Breast epithelium (tissue), 4 donors: ENCODE measurements at regions not wholly inside any gene's neighbourhood (a gene's known extent, or its start where the extent isn't known, plus 50 kb on each side); places are given as distances from the start of the nearest gene placed in this dataset.
"Not testable (repeated sequence)": the region's sequence is repeated elsewhere in the genome, so short reads cannot be mapped to it uniquely, and the experiment has no call there.

Experiments
- DNase-seq, 2 donors: peaks; one replicate each; pipeline ENCODE4 v3.0.0-alpha.2; 2019; ENCODE audit warnings: low spot score in 2 of 2
- H3K27ac ChIP-seq, 2 donors: fragments of 200-600 bp; sonication (generic) in 1 of 2; one replicate each; pipeline ENCODE4 v1.5.1; 2016 to 2019; ENCODE audit warnings: mild to moderate bottlenecking in 1 of 2
- H3K27me3 ChIP-seq, 2 donors: fragments of 200-600 bp; sonication (generic) in 1 of 2; one replicate each; pipeline versions ENCODE4 v1.5.1 to v1.6.0; 2017 to 2019; ENCODE audit warnings: control low read depth in 1 of 2, mild to moderate bottlenecking in 1 of 2
- H3K36me3 ChIP-seq: fragments of 200-600 bp; one replicate; pipeline ENCODE4 v1.5.1; 2019
- H3K4me1 ChIP-seq, 2 donors: fragments of 200-600 bp; sonication (generic); one replicate each; pipeline ENCODE4 v1.5.1; 2016 to 2019; ENCODE audit warnings: control low read depth in 1 of 2
- H3K4me3 ChIP-seq, 3 donors: fragments of 200-600 bp; sonication (generic); 1 replicate in 2 of 3; 2 replicates in 1 of 3; pipeline ENCODE4 v1.5.1; 2016 to 2019; ENCODE audit warnings: mild to moderate bottlenecking in 3 of 3, moderate library complexity in 2 of 3
- H3K9me3 ChIP-seq, 2 donors: fragments of 200-600 bp; sonication (generic) in 1 of 2; one replicate each; pipeline ENCODE4 v1.5.1; 2016 to 2019; ENCODE audit warnings: control low read depth in 1 of 2
- intact Hi-C: fragments of 100-400 bp; cut with DNase I; formaldehyde crosslinking; loops from one replicate; pipeline ENCODE4 v1.15.1; 2023; ENCODE audit warnings: low total_unique reads

DNA sequence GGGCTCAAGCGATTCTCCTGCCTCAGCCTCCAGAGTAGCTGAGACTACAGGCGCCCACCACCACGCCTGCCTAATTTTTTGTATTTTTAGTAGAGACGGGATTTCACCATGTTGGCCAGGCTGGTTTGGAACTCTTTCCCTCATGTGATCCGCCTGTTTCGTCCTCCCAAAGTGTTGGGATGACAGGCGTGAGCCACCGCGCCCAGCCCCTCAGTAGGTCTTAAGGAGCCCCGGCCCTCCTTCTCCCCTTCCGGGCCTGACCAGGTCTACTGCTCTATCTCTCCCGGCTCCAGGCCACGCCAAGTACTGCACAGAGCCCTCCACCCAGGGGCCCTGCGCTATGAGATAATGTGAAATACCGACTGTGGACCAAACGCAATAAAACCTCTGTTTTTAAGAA is 785.5 kb downstream of the FOXD4L5 start:
- H3K4me3 ChIP-seq, H3K9me3 ChIP-seq, H3K36me3 ChIP-seq, H3K27ac ChIP-seq, H3K27me3 ChIP-seq, H3K4me1 ChIP-seq, intact Hi-C loops: not testable (repeated sequence)
- DNase-seq, result peak in 1 of 2 donors; percentile 49

DNA sequence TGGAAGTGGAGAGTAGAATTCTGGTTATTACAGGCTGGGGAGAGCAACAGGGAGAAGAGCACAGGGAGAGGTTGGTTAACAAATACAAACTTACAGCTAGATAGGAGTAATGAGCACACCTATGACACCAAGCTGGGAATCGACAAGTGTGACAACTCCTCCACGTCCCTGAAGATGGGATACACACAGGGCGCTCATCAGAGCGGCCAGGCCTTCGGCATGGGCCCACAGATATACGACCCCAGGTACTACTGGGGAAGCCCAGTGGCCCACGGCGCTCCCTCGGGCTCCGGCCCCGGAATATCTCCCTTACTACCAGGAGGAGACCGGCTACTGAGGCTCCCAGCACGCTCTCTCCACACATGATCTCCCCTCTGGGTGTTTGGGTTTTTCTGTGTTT is 786.6 kb downstream of the FOXD4L5 start:
- DNase-seq, intact Hi-C loops, H3K27me3 ChIP-seq, H3K36me3 ChIP-seq, H3K9me3 ChIP-seq, H3K4me1 ChIP-seq, H3K4me3 ChIP-seq, H3K27ac ChIP-seq: not testable (repeated sequence)

DNA sequence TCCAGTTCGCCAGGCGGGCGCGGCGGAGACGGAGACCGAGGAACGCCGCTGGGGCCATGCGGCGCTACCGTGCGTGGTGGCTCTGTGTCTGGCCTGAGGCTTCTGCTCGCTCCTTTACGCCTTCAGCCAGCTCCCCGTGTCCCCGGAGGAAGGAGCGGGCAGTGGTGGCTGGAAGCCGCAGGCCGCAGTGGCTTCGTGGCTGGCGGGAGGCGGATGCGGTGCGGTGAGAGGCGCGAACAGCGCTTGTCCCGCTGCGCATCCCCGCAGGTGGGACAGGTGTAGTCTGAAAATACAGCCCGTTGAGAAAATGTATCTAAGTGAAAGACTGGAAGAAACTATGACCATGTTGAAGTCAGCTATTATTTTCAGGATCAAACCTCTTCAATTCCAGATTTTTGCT is 796.5 kb downstream of the FOXD4L5 start:
- H3K4me3 ChIP-seq, H3K36me3 ChIP-seq, H3K27me3 ChIP-seq, H3K9me3 ChIP-seq, DNase-seq, intact Hi-C loops, H3K4me1 ChIP-seq, H3K27ac ChIP-seq: not testable (repeated sequence)

DNA sequence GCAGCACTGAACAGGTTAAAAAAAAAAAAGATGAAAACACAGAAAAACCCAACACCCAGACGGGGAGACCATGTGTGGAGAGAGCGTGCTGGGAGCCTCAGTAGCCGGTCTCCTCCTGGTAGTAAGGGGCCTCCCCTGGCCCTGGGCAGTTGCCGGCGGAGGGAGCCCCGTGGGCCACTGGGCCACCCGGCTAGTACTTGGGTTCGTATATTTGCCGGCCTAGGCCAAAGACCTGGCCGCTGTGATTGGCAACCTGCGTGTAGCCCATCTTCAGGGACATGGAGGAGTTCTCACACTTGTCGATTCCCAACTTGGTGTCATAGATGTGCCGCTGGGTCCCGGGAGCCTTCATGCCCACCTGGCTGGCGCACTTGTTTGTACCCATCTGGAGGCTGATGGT is 798.9 kb downstream of the FOXD4L5 start:
- H3K4me1 ChIP-seq, H3K27ac ChIP-seq, H3K4me3 ChIP-seq, intact Hi-C loops, H3K27me3 ChIP-seq, H3K9me3 ChIP-seq, H3K36me3 ChIP-seq, DNase-seq: not testable (repeated sequence)

DNA sequence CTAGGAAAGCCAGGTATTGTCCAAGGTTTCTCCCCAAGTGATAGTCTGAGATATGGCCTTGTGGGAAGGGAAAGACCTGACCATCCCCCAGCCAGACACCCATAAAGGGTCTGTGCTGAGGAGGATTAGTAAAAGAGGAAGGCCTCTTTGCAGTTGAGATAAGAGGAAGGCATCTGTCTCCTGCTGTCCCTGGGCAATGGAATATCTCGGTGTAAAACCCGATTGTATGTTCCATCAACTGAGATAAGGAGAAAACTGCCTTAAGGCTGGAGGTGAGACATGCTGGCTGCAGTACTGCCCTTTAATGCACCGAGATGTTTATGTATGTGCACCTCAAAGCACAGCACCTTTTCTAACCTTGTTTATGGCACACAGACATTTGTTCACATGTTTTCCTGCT is 805.9 kb downstream of the FOXD4L5 start:
- DNase-seq, H3K27me3 ChIP-seq, intact Hi-C loops, H3K4me3 ChIP-seq, H3K4me1 ChIP-seq, H3K36me3 ChIP-seq, H3K9me3 ChIP-seq, H3K27ac ChIP-seq: not testable (repeated sequence)

DNA sequence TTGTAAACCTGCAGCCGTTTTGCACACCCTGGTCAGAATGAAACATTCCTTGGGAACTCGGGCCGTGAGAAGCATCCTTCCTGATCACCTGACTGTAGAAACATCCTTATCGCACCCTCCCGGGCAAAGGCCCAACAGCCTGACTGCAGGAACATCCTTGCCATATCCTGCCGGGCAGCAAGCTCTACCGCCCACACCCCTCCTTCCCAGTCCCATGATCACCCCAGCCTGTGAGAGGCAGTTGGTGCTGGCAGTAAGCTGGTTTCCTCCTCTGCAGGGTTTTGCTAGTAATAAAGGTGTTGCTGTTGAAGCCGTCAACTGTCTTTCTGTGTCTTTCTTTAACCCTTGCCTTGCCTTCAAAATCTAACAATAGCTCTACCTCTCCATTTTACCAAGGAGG is 816.1 kb downstream of the FOXD4L5 start:
- H3K27me3 ChIP-seq, DNase-seq, H3K27ac ChIP-seq, H3K4me1 ChIP-seq, H3K36me3 ChIP-seq, H3K9me3 ChIP-seq, H3K4me3 ChIP-seq, intact Hi-C loops: not testable (repeated sequence)

DNA sequence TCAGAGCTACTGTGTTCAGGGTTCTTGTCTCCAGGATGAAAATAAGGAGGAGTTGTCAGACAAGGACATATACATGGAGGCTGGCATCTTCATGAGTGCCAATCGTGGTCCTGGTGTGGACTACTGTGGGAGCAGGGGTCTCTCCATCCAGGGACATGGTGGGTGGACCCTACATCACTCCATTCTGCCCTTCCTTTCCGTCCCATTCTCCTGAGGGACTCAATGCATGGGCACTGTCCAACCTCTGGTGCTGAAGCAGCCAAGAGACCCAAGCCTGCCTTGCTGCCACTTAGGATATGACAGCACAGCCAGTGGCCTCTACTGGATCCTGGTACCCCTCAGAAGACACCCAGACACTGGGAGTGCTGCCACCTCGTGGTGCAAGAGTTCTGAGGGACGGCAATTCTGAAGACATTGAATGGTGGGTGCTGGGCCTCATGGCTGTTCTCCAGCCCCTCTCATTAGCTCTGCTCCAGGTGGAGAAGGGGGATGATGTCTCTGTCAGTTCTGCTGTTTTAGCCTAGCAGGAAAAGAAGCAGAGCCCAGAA is 818.9 kb downstream of the FOXD4L5 start:
- H3K4me1 ChIP-seq, H3K9me3 ChIP-seq, H3K36me3 ChIP-seq, H3K4me3 ChIP-seq, H3K27me3 ChIP-seq, intact Hi-C loops, DNase-seq, H3K27ac ChIP-seq: not testable (repeated sequence)

DNA sequence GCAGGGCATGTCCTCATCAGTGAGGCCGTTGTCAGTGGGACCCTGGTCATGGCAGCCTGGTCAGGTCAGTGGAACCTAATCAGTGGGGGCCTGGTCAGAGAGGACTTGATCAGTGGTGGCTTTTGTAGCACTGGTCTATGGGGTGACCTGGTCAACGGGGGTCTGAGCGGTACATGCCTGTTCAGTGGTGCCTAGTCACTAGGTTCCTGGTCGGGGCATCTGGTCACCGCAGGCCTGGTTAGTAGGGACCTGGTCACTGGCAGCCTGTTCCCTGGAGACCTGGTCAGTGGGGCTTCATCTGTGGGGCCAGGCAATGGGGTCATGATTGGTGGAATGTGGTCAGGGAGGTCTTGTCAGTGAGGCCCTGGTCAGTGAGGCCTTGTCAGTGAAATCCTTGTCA is 823.1 kb downstream of the FOXD4L5 start:
- intact Hi-C loops, DNase-seq, H3K9me3 ChIP-seq, H3K27ac ChIP-seq, H3K36me3 ChIP-seq, H3K27me3 ChIP-seq, H3K4me3 ChIP-seq, H3K4me1 ChIP-seq: not testable (repeated sequence)

DNA sequence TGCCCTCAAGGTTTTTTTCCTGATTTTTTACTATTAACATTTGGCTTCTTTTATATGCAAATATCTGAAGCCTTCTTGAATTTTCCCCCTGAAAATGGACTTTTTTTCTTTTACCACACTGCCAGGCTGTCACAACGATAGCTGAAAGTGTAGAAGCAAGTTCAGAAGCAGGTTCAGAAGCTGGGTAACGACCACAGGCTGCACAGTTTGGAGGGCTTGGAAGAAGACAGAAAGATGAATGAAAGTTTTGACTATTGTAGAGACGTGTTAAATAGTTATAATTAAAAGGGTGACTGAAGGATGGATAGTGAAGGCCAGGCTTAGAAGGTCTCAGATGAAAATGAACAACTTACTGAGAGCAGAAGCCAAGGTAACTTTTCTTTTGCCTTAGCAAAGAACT is 826.4 kb downstream of the FOXD4L5 start:
- H3K36me3 ChIP-seq, H3K4me1 ChIP-seq, H3K9me3 ChIP-seq, intact Hi-C loops, DNase-seq, H3K27ac ChIP-seq, H3K27me3 ChIP-seq, H3K4me3 ChIP-seq: not testable (repeated sequence)

DNA sequence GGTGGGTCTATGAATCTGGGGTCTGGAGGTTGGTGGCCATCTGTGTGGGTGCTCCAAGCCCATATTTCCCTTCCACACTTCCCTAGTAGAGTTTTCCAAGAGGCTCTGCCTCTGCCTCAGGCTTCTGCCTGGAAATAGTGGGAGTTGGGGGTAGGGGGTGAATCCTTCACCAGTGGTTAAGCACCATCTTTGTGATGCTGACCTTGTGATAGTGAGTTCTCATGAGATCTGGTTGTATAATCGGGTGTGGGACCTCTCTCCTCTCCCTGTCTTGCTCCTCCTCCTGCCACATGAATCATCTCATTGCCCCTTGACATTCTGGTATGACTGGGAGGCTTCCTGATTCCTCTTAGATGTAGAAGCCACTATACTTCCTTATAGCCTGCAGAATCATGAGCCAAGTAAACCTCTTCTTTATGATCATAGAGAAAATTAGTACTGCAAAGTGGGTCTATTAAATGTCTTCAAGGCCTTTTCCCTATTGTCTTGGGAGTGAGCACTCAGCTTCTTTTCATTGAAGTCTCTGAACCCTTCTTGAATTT is 829.8 kb downstream of the FOXD4L5 start:
- DNase-seq, H3K4me1 ChIP-seq, H3K27ac ChIP-seq, H3K27me3 ChIP-seq, H3K9me3 ChIP-seq, intact Hi-C loops, H3K4me3 ChIP-seq, H3K36me3 ChIP-seq: not testable (repeated sequence)

DNA sequence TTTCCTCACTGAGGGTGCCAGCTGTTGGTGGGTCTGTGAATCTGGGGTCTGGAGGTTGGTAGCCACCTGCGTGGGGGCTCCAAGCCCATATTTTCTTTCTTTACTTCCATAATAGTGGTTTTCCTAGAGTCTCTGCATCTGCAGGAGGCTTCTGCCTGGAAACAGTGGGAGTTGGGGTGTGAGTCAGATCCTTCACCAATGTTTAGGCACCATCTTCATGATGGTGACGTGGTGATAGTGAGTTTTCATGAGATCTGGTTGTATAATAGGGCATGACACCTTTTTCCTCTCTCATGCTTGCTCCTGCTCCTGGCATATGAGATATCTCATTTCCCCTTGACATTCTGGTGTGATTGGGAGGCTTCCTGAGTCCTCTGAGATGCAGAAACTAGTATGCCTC is 832.9 kb downstream of the FOXD4L5 start:
- H3K27ac ChIP-seq, H3K36me3 ChIP-seq, H3K4me1 ChIP-seq, H3K4me3 ChIP-seq, H3K27me3 ChIP-seq, intact Hi-C loops, DNase-seq, H3K9me3 ChIP-seq: not testable (repeated sequence)

DNA sequence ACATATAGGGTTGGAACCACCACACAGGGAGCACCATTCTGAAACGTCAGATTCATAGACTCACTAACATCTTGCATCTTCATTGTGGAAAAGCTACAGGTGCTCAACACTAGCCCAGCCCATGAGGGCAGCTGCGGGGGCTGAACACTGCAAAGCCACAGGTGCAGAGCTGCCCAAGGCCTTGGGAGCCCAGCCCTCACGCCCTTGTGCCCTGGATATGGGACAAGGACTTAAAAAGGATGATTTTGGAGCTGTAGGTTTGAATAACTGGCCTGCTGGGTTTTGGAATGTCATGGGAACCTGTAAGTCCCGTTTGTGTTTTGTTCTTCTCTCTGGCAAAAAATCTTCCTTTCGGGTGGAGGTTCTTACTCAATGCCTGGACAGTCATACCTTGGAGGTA is 834.4 kb downstream of the FOXD4L5 start:
- H3K4me3 ChIP-seq, intact Hi-C loops, H3K36me3 ChIP-seq, H3K27me3 ChIP-seq, H3K27ac ChIP-seq, H3K9me3 ChIP-seq, H3K4me1 ChIP-seq, DNase-seq: not testable (repeated sequence)

DNA sequence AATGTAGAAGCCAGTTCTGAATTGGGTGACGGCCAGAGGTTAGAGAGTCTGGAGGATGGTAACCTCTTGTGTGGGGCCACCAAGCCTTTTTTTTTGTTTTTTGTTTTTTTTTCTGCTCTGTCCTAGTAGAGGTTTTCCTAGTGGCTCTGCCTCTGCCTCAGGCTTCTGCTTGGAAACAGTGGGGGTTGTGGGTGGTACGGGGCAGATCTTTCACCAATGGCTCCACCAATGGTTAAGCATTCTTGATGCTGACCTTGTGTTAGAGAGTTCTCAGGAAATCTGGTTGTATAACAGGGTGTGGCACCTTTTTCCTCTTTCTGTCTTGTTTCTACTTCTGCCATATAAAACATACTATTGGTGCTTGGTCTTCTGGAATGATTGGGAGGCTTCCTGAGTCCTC is 836.0 kb downstream of the FOXD4L5 start:
- DNase-seq, H3K27me3 ChIP-seq, H3K9me3 ChIP-seq, H3K4me3 ChIP-seq, H3K36me3 ChIP-seq, H3K4me1 ChIP-seq, intact Hi-C loops, H3K27ac ChIP-seq: not testable (repeated sequence)

DNA sequence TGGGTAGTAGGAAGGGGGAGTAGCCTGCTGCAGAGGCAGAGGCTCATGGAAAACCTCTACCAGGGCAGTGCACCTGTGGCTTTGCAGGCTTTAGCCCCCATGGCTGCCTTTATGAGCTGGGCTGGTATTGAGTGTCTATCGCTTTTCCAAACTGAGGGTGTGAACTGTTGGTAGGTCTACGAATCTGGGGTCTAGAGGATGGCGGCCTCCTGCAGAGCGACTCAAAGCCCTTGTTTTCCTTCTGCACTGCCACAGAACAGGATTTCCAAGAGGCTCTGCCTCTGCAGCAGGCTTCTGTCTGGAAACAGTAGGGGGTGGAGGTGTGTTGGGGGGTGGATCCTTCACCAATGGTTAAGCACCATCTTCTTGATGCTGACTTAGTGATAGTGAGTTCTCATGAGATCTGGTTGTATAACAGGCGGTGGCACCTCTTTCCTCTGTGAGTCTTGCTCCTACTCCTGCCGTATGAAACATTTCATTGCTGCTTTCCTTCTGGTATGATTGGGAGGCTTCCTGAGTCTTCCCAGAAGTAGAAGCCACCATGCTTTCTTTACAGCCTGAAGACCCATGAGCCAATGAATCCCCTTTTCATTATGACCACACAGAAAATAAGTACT is 840.0 kb downstream of the FOXD4L5 start:
- H3K27me3 ChIP-seq, H3K36me3 ChIP-seq, intact Hi-C loops, H3K27ac ChIP-seq, DNase-seq, H3K4me1 ChIP-seq, H3K4me3 ChIP-seq, H3K9me3 ChIP-seq: not testable (repeated sequence)
